Fibroblast of gingiva (primary cell): ENCODE measurements at regions not wholly inside any gene's neighbourhood (a gene's known extent, or its start where the extent isn't known, plus 50 kb on each side); places are given as distances from the start of the nearest gene placed in this dataset.

ENCODE experiments used
- DNase-seq: peaks from one replicate; pipeline ENCODE4 v3.0.0-alpha.2; 2011; ENCODE audit warnings: low read depth

DNA sequence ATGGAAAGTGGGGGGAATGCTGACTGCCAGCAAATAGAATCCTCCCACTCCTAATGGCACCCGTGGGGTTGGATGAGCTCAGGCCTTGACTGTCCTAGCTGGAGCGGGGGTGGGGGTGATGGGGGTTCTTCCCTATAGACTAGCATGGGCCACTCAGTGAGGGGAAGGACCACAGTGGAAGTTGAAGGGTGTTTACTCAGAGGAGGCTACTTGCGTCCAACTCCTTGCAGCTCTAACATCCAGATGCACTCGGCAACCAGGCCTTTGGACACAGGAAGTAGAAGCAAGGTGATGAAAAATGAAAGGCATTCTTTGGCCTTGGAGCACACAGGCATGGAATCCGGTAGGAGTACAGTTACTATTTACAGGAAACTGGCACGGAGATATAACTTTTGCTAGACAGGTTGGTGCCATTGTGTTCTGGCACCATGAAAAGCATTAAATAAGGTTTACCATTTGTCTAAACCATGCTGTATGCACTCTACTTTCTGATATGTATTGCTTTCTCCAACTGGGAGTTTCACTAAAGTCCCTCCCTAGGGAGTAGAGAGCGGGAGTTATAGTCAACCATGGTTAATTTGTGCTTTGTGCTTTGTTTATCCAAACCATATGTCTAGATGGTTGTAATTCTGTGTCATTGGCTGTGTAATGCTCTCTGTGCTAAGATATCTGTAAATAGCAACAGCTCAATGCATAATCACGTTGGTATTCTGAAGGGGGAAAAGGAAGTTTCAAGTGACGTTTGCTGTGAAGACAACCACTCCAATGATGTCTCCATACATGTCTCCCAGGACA lies 125.3 kb downstream of the TSHZ3 start:
- DNase-seq = peak; percentile 98

DNA sequence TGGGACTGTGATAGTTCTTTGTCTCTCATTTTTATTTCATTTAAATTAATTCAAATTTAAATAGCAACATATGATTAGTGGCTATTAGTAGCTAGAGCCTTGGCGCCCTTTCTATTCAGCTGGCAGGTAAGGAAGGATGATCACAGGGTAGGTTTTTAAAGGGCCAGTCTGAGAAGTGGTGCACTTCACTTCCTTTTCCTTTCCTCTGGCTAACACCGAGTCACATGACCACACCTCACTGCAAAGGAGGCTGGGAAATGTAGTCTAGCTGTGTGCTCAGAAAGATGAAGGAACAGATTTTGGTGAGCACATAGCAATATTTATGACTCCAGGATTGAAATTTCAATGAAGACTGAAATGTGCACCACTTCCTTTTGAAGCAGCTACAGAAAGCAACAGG lies 128.7 kb downstream of the TSHZ3 start:
- no peak for DNase-seq

DNA sequence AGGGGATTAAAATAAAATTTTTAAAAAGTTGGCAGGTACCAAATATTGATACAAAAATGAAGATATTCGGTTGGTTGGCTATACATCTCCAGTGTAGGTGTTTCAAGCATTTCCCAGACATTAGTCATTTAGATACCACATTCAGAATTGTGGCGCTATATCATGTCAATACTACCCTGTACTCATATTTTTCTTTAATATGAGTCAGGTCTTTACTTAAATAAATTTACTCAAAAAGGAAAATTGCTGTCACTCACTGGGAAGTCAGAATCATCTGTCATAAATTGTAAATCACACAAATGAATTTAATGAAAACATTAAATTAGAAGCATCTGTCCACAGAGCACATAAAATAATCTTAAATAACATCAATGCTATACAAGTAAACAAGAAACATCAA lies 134.2 kb downstream of the TSHZ3 start:
- no peak for DNase-seq

DNA sequence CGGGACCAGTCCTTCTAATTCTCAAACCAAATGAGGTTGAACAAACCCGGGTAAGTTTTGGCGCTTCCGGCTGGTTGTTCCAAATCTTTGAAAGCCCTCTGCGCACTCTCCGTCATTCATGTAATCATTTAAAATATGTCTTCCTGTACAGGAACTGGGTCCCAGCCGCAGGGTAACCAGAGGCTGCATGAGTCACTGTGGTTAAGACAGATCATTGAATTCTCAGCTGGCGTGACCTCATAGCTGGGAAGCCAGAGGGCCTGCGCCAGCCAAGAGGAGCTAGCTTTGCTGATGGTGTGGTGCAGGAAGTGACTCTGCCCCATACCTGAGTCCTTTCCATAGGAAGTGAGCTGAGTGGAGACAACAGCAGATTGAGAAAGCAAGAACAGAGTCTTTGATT lies 135.2 kb downstream of the TSHZ3 start:
- peak; percentile 98 for DNase-seq

DNA sequence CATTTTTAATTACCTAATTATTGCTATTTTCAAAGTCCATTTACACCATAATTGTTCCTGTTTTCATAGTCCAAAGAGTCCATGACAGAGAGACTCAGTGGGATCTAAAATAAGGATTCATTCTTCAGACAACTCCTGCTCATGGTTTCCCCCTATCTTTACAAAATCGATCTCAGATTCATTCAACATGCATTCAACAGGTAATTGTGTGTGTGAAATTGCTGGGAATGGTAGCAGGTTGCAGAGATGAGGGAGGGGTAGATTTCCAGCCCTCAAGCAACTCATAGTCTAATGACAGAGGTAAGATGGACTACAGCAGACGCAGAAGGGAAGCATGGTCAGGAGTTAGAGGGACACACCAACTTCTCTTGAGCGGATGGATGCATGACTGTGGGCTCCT lies 138.1 kb downstream of the TSHZ3 start:
- DNase-seq = no peak

DNA sequence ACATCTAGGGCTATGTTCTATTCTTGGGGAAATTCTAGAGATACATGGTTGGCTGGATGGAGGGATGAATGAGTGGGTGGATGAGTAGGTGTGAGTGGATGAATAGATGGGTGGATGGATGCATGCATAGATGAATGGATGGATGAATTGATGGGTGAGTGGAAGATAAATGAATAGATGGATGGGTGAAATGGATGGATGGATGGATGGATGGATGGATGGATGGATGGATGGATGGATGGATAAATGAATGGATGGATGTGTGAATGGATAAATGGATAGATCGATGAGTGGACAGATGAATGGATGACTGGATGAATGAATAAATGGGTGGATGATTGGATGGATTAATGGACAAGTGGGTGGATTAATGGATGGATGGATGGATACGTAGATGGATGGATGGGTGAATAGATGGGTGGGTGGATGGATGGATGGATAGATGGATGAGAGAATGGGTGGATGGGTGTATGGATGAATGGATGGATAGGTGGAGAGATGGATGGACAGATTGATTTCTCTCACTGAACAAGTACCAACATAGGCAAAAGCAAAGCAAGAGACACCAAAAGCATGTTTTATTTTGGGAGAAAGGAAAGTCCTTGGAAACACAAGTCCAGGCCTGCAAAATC lies 143.2 kb downstream of the TSHZ3 start:
- no peak for DNase-seq

DNA sequence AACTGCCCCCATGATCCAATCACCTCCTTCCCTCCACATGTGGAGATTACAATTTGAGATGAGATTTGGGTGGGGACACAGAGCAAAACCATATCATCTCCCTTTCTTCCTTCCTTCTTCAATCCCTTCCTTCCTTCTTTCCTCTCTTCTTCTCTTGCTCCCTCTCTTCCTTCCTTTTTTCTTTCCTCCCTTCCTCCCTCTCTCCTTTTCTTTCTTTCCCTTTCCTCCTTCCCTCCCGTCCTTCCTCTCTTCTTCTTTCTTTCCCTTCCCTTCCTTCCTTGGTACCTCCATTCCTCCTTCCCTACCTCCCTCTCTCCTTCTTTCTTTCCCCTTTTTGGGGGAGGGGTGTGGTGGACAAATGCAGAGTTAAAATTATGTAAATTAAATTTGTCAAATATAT lies 145.1 kb downstream of the TSHZ3 start:
- DNase-seq = no peak

DNA sequence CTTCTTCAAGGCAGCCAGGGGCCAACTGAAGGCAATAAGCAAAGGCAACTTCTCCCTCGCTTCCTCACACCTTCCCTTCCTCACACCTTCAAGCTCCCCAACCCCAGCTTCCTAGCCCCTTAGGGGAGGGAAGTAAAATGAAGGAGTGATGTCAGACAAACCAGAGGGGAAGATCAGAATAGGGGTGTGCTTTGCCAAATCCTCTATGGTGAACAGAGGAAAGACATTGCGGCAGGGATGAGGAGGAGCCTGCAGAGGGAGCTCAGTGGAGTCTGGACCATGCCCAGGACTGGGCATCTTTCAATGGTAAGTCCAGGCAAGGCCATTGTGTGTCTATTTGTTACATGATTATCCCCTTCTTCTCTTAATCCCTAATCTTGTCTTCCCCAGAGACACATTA lies 164.0 kb downstream of the TSHZ3 start:
- no peak for DNase-seq

DNA sequence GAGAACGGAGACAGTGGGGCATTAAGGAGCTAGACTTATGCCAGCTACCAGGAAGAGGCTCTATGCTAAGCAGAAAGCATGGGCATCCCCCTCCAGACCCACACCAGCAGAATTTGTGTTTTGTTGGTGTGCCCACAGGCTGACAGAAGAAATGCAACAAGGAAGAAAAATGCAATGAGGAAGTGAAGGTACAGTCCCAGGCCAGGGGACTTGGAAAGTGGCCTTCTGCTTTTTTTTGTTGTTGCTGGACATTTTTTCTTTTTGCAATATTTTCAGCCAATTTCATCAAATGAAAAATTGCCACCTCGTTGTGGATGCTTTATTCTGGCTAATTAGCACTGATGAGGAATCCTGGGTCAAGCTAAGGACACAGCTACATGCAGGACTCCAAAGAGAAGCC lies 167.7 kb downstream of the TSHZ3 start:
- DNase-seq = no peak

DNA sequence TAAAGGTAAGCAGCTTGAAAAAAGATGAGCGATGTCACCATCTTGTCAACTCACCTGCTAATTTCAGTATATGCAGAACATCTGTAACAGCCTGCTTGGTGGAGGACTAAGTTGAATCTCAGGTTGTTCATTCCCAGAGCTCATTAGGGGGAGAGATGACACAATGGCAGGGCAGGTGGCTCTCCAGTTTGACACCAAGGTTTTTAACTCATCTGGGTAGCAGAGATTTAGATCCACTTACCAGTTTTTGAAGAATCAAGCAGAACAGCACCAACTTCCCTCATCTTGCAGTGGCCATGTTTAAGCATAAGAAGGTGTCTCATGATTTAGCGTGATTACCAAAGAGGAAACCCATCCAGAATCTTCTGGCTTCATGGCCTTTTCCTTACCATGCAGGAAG lies 168.3 kb downstream of the TSHZ3 start:
- DNase-seq = no peak

DNA sequence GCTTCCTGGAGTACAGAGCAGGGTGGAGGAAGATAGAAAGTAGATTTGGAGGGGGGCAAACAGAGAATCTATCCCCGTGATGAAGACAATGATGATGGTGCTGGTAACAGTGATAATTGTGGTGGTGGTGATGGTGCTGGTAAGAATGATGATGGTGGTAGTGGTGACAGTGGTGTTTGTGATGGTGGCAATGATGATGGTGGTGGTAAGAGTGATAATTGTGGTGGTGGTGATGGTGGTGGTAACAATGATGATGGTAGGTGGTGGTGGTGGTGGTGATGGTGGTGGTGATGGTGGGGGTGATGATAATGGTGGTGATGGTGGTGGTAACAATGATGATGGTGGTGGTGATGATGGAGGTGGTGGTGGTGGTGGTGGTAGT lies 169.8 kb downstream of the TSHZ3 start:
- no peak for DNase-seq

DNA sequence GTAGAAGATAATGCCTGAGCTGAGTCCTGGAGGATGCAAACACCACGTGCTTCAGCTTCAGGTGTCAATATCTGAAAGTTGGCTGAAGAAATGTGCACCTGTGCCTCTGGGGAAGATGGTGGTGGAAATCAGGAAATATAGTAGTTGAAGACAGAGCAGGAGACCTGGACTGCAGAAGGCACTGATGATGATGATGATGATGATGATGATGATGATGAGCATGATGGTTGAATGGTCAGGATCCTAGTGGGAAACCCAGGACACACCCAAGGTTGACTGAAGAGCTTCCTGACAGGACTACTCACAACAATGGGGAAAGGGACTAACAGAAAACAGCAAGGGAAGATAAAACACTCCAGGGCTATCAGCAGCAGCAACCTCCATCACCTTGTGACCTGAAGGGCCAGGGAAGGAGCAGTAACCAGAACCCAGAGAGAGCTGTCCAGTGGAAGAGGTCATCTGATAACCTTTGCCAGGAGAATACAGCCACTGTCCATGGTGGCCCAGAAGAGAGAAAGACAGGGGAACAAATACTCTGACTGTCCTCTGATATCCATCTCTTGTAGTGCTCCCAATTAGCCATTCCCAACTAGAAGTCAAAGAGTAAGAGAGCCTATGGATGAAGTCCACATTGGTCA lies 170.3 kb downstream of the TSHZ3 start:
- DNase-seq = no peak

DNA sequence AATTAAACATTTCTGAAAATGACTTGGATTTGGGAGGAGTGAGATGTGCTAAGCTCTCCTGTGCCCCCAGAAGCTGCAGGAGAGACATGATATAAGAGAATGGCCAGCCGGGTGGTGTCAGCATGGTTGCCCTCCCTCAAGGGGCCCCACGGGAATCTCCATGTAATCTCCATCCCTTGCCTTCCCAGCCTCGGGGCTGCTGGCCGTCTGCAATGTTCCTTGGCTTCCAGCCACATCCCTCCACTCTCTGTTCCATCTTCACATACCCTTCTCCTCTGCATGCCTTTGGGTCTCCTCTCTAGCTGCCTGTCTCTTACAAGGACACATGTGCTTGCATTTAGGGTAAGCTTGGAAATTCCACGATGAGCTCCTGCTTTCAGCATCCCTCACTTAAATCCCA lies 172.0 kb downstream of the TSHZ3 start:
- no peak for DNase-seq

DNA sequence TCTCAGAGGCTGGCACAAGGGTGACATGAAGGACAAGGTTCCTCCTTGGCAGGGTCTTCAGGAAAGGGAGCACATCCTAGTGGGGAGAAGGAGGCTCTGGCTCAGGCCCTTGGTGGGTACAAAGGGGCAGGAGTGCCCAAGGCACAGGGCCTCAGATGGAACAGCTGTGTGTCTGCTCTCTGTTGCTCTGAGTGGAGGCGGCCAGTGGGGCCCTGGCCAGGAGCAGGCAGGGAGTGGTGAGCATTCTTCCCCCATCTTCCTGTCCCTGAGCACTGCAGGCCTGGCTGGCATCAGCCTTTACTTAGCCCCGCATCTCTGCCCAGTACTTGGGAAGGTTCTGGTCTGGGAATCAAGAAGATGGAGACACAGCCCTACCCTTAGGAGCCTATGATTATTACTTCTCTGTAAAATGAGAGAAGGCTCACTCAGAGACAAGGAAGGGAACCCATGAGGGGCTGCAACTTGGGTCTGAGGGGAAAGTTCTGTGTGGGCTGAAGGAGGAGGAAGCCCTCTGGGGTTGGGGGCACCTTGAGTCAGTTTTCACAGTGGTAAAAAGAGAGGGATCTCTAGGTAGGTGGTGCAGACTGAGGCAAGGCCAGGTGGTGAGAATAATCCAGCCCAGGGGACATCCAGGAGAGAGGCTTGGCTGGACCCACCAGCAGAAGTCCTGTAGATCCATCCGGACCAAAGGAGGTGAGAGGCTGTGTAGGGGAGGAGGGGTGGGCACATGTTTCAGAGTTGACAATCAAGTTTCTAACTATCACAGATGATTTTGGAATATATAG lies 173.5 kb downstream of the TSHZ3 start:
- no peak for DNase-seq

DNA sequence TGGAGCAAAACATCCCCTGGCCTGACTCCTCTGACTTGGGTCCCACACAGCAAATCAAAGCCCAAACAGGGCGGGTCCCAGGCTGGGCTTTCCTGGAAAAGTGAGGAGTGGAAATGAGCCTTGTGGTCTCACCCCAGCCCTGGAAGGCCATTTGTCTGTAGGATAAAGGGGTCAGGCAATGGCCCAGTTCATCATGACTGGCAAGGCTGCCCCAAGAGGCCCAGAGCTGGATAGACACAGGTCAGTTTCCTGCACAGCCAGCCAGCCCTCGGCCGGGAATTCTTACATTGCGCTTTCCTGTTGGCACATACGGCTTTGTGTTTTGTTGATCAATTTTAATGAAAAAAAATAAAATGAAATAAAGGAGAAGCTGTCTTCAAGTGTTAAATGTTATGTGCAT lies 174.3 kb downstream of the TSHZ3 start:
- no peak for DNase-seq

DNA sequence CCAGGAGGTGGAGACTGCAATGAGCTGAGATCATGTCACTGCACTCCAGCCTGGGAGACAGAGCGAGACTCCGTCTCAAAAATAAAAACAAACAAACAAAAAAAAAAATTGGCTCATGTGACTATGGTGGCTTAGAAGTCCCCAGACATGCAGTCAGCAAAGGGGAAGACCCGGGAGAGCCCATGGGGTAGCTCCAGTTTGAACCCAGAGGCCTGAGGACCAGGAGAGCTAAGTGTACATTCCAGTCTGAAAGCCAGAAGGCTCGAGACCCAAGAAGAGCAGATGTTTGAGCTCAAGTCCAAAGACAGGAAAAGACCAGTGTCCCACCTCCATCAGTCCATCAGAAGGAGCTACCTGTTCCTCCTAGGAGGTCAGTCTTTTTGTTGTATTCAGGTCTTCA lies 175.2 kb downstream of the TSHZ3 start:
- DNase-seq = no peak

DNA sequence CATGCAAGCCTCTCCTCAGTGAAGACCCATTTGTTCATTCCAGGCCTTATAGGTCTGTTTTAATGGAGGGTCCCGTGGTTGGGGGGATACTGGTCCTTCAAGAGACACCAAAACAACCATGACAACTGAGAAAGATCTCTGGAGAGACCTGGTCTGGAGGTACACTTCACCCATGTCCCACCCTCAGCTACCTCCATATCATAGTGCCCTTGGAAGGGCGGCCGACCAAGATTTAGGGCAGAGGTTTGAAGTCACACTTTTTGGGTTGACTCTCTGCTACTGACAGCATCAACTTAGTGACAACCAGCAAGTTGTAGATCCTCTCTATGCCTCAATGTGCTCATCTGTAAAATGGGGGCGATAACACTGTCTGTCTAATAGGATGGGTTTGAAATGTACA lies 177.3 kb downstream of the TSHZ3 start:
- no peak for DNase-seq

DNA sequence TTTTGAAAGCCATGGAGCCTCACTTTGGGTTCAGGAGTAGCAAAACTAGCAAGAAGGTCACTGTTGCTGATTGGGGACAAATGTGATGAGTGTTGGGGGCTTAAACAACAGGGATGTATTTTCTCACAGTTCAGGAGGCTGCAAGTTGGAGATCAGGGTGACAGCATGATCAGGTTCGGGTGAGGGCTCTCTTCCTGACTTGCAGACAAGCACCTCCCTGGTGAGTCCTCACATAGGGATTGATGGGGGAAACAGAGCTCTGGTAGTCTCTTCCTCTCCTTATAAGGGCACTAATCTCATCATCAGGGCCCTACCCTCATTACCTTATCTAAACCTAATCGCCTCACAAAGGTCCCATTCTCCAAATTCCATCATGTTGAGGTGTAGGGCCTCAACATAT lies 179.2 kb downstream of the TSHZ3 start:
- DNase-seq = no peak

DNA sequence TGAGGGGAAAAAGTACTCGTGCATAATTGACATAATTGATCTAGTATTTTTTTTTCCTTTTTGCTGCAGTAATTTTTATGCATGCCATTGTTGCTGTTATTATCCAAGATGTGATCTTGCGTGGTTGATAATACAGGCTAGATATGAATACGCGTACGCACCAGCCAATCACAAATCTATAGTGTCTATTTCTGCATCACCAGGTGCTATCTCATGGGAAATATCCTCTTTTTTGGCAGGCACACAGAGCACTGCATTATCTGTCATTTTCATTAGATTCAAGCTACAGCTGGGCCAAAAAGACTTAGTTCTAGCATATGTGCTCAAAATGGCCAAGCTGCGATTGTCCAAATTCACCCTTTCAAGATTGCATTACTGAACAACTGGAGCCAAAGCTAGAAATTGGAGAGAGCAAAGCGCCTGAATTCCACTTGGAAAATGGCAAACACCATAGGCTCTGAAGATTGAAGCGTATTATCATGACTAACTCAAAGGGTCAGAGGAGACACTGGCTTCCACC lies 181.1 kb downstream of the TSHZ3 start:
- DNase-seq = no peak

DNA sequence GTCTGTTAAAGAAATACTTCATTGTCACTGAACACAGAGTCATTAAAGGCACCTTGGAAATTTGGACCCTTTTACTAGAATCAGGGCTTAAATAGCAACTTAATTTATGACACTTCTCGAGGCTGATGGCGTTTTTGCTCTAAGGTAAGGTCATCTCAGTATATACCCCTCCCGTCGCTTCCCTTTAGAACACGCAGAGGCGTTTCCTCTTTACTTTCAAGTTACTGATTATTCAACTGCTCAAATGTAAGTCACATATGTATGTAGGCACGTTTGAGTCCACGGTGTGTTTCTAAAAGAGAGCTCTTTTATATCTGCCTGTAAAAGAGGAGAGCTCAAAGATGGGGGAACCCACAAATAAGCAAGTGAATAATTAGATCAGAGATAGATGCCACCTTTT lies 181.5 kb downstream of the TSHZ3 start:
- no peak for DNase-seq

DNA sequence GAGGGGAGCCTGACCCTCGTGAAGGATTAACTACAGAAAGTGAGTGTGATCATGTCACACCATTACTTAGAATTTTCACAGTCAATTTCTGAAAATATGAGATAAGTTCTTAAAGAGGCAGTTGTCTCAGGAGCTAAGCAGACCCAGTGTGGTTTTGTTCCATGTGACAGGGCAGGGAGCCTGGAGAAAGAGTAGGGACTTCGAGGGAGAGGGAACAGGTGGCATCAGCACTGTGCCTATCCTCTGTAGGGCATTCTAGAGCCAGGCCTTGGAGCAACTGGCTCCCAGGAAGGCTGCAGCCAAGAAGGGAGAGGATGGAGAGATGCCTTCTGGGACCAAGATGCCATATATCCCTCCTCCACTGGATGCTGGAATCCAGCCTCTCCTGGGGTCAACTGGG lies 183.0 kb downstream of the TSHZ3 start:
- DNase-seq = no peak

DNA sequence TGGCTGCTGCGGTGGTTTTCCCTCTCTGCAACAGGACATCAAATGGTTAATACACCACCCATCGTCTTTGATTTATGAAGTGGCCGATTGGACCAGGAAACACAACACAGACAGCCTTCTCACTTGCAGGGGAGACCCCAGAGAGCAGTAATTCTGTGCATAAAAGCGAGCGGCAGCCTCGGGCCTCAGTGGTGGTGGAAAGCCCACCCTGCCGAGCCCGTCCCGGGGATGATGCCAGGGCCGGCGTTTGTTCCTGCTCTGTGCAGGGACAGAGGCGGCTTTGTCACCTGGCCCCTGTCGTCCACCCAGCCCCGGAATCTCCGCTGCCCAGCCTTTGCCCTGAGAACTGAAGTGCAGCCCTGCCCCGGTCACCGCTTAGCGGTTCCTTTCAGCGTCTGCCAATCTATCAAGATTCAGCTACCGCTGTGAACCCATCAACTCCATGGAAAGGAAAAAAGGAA lies 184.4 kb downstream of the TSHZ3 start:
- DNase-seq = no peak
